GM23338 (cell line): ENCODE measurements at regions not wholly inside any gene's neighbourhood (a gene's known extent, or its start where the extent isn't known, plus 50 kb on each side); places are given as distances from the start of the nearest gene placed in this dataset.

Experiments
- ATAC-seq: fragments of 200-7000 bp; cut with Tn5 transposase; 3 replicates; pipeline ENCODE4 v1.9.1; 2020
- DNase-seq: peaks from one replicate; pipeline ENCODE4 v3.0.0-alpha.2; 2015; ENCODE audit warnings: low spot score
- H2AFZ ChIP-seq: fragments of 200-600 bp; sonication (generic); 2 replicates; pipeline ENCODE4 v1.8.0; 2016; ENCODE audit warnings: antibody characterized with exemption, mild to moderate bottlenecking, moderate library complexity
- H3F3A ChIP-seq: fragments of 200-600 bp; sonication (generic); replicated peaks from 2 replicates; pipeline ENCODE4 v1.8.0; 2017; ENCODE audit warnings: antibody characterized with exemption, mixed run types, low read depth
- H3K27ac ChIP-seq: fragments of 200-600 bp; sonication (generic); 2 replicates; pipeline ENCODE4 v1.6.1; 2016; ENCODE audit warnings: low read depth
- H3K27me3 ChIP-seq: fragments of 200-600 bp; sonication (generic); 2 replicates; pipeline ENCODE4 v1.8.0; 2016; ENCODE audit warnings: mild to moderate bottlenecking, mixed run types, moderate library complexity; ENCODE audit not compliant: insufficient read depth
- H3K36me3 ChIP-seq: fragments of 200-600 bp; sonication (generic); 2 replicates; pipeline ENCODE4 v1.8.0; 2016; ENCODE audit warnings: mild to moderate bottlenecking; ENCODE audit not compliant: insufficient read depth
- H3K4me1 ChIP-seq: fragments of 200-600 bp; sonication (generic); 2 replicates; pipeline ENCODE4 v1.8.0; 2016; ENCODE audit warnings: mild to moderate bottlenecking, moderate library complexity; ENCODE audit not compliant: insufficient read depth
- H3K4me2 ChIP-seq: fragments of 200-600 bp; sonication (generic); 2 replicates; pipeline ENCODE4 v1.7.1; 2017; ENCODE audit warnings: mixed run types
- H3K4me3 ChIP-seq: fragments of 200-600 bp; sonication (generic); 2 replicates; pipeline ENCODE4 v1.6.1; 2016; ENCODE audit warnings: mixed run types
- H3K79me2 ChIP-seq: fragments of 200-600 bp; sonication (generic); replicated peaks from 2 replicates; pipeline ENCODE4 v1.8.0; 2017; ENCODE audit warnings: mild to moderate bottlenecking; ENCODE audit not compliant: insufficient read depth
- H3K9me2 ChIP-seq: fragments of 200-600 bp; sonication (generic); 2 replicates; pipeline ENCODE4 v1.8.0; 2017; ENCODE audit not compliant: insufficient read depth
- H4K20me1 ChIP-seq: fragments of 200-600 bp; sonication (generic); replicated peaks from 2 replicates; pipeline ENCODE4 v1.8.0; 2017; ENCODE audit warnings: mild to moderate bottlenecking; ENCODE audit not compliant: insufficient read depth
- H3K27ac Mint-ChIP-seq: 2 replicates; pipeline ENCODE4 v1.8.0; 2020; ENCODE audit warnings: inconsistent platforms, mild to moderate bottlenecking, moderate library complexity, mixed read lengths
- H3K27me3 Mint-ChIP-seq: 3 replicates; pipeline ENCODE4 v1.8.0; 2022; ENCODE audit warnings: low read depth, mild to moderate bottlenecking, moderate library complexity, mixed read lengths, inconsistent platforms; ENCODE audit not compliant: insufficient read depth, poor library complexity
- H3K36me3 Mint-ChIP-seq: 3 replicates; pipeline ENCODE4 v1.8.0; 2021; ENCODE audit warnings: low read depth, mild to moderate bottlenecking, inconsistent platforms, moderate library complexity, mixed read lengths
- H3K4me1 Mint-ChIP-seq: 3 replicates; pipeline ENCODE4 v1.8.0; 2020; ENCODE audit warnings: mild to moderate bottlenecking, inconsistent platforms, mixed read lengths
- H3K4me3 Mint-ChIP-seq: 3 replicates; pipeline ENCODE4 v1.8.0; 2021; ENCODE audit warnings: moderate library complexity, mild to moderate bottlenecking, inconsistent platforms, mixed read lengths
- H3K9me3 Mint-ChIP-seq: 3 replicates; pipeline ENCODE4 v1.8.0; 2020; ENCODE audit warnings: moderate library complexity, mild to moderate bottlenecking, inconsistent platforms, mixed read lengths
- CREB1 ChIP-seq: fragments of 250-450 bp; sonication (Bioruptor Pico); IDR thresholded peaks from 2 replicates; pipeline ENCODE4 v1.5.0; 2020; ENCODE audit warnings: low read depth, mild to moderate bottlenecking, moderate library complexity
- EZH2 ChIP-seq: fragments of 200-600 bp; sonication (generic); IDR thresholded peaks from one replicate; pipeline ENCODE4 v1.8.0; 2017; ENCODE audit warnings: antibody characterized with exemption, mild to moderate bottlenecking, low read depth; ENCODE audit not compliant: unreplicated experiment
- EZH2phosphoT487 ChIP-seq: fragments of 200-600 bp; sonication (generic); IDR thresholded peaks from one replicate; pipeline ENCODE4 v1.8.1; 2018; ENCODE audit warnings: antibody characterized with exemption; ENCODE audit not compliant: unreplicated experiment
- JUNB ChIP-seq: IDR thresholded peaks from one replicate; pipeline ENCODE4 v1.6.1; 2016; ENCODE audit warnings: antibody characterized with exemption; ENCODE audit not compliant: unreplicated experiment
- NANOG ChIP-seq: IDR thresholded peaks from 2 replicates; pipeline ENCODE4 v1.6.1; 2016; ENCODE audit warnings: antibody characterized with exemption, borderline replicate concordance
- POLR2AphosphoS5 ChIP-seq: IDR thresholded peaks from 2 replicates; pipeline ENCODE4 v1.6.1; 2016; ENCODE audit warnings: antibody characterized with exemption, low read depth
- STAT1 ChIP-seq: IDR thresholded peaks from one replicate; pipeline ENCODE4 v1.6.1; 2016; ENCODE audit warnings: antibody characterized with exemption; ENCODE audit not compliant: unreplicated experiment
- ZNF114 ChIP-seq: fragments of 250-450 bp; sonication (Bioruptor Pico); IDR thresholded peaks from 2 replicates; pipeline ENCODE4 v1.5.0; 2020; ENCODE audit warnings: mild to moderate bottlenecking, moderate library complexity
- ZNF331 ChIP-seq: fragments of 250-450 bp; sonication (Bioruptor Pico); IDR thresholded peaks from 2 replicates; pipeline ENCODE4 v1.5.0; 2020; ENCODE audit warnings: low read depth, mild to moderate bottlenecking, moderate library complexity
- TF ChIP-seq, protein P1 (sequence below): fragments of 250-450 bp; sonication (Bioruptor Pico); IDR thresholded peaks from 2 replicates; pipeline ENCODE4 v1.5.0; 2020; ENCODE audit warnings: mild to moderate bottlenecking, moderate library complexity
- TF ChIP-seq, protein P2 (sequence below): IDR thresholded peaks from 2 replicates; pipeline ENCODE4 v1.6.1; 2016; ENCODE audit warnings: antibody characterized with exemption
- TF ChIP-seq, protein P3 (sequence below): IDR thresholded peaks from one replicate; pipeline ENCODE4 v1.6.1; 2018; ENCODE audit warnings: antibody characterized with exemption; ENCODE audit not compliant: unreplicated experiment
- TF ChIP-seq, protein P4 (sequence below), 2 experiments: fragments of 200-600 bp in 1 of 2; sonication (generic) in 1 of 2; conservative IDR thresholded peaks; 2 replicates each; pipeline versions ENCODE4 v1.5.1 to v1.6.1; 2016 to 2017; ENCODE audit warnings: antibody characterized with exemption in 2 of 2, low read depth in 2 of 2, mild to moderate bottlenecking in 2 of 2, moderate library complexity in 1 of 2

GRCh38 chr13:50382951-50383350 is 367.7 kb downstream of the KCNRG start:
- H3K27ac ChIP-seq, result no peak overlapping the region
- peaks cover 50% of the 10 kb centered on the region for H3K4me1 Mint-ChIP-seq
- no peak overlapping the region for H3K27ac Mint-ChIP-seq
- DNase-seq (no peak), ATAC-seq (no peak)
- peaks cover 26% of the 10 kb centered on the region for H3K9me3 Mint-ChIP-seq
- H3F3A ChIP-seq, result 0 out of 2 replicates have a peak, but pooled peaks cover 4% of the 10 kb centered on the region
- H3K36me3 Mint-ChIP-seq, result peaks cover 27% of the 10 kb centered on the region
- no peaks in the 10 kb centered on the region for H4K20me1 ChIP-seq
- H3K4me2 ChIP-seq, result no peak overlapping the region
- no peak overlapping the region for H3K4me3 Mint-ChIP-seq
- H3K4me1 ChIP-seq, result peaks cover 36% of the 10 kb centered on the region
- H3K27me3 Mint-ChIP-seq, result peaks cover under 1% of the 10 kb centered on the region
- TF ChIP-seq POLR2AphosphoS5 (no peak), EZH2 (no peak), JUNB (no peak), CREB1 (no peak), NANOG (no peak), ZNF114 (CRISPR knock-in tag) (no peak), STAT1 (no peak), ZNF331 (CRISPR knock-in tag) (no peak), EZH2phosphoT487 (no peak)
- TF ChIP-seq, protein P1, sequence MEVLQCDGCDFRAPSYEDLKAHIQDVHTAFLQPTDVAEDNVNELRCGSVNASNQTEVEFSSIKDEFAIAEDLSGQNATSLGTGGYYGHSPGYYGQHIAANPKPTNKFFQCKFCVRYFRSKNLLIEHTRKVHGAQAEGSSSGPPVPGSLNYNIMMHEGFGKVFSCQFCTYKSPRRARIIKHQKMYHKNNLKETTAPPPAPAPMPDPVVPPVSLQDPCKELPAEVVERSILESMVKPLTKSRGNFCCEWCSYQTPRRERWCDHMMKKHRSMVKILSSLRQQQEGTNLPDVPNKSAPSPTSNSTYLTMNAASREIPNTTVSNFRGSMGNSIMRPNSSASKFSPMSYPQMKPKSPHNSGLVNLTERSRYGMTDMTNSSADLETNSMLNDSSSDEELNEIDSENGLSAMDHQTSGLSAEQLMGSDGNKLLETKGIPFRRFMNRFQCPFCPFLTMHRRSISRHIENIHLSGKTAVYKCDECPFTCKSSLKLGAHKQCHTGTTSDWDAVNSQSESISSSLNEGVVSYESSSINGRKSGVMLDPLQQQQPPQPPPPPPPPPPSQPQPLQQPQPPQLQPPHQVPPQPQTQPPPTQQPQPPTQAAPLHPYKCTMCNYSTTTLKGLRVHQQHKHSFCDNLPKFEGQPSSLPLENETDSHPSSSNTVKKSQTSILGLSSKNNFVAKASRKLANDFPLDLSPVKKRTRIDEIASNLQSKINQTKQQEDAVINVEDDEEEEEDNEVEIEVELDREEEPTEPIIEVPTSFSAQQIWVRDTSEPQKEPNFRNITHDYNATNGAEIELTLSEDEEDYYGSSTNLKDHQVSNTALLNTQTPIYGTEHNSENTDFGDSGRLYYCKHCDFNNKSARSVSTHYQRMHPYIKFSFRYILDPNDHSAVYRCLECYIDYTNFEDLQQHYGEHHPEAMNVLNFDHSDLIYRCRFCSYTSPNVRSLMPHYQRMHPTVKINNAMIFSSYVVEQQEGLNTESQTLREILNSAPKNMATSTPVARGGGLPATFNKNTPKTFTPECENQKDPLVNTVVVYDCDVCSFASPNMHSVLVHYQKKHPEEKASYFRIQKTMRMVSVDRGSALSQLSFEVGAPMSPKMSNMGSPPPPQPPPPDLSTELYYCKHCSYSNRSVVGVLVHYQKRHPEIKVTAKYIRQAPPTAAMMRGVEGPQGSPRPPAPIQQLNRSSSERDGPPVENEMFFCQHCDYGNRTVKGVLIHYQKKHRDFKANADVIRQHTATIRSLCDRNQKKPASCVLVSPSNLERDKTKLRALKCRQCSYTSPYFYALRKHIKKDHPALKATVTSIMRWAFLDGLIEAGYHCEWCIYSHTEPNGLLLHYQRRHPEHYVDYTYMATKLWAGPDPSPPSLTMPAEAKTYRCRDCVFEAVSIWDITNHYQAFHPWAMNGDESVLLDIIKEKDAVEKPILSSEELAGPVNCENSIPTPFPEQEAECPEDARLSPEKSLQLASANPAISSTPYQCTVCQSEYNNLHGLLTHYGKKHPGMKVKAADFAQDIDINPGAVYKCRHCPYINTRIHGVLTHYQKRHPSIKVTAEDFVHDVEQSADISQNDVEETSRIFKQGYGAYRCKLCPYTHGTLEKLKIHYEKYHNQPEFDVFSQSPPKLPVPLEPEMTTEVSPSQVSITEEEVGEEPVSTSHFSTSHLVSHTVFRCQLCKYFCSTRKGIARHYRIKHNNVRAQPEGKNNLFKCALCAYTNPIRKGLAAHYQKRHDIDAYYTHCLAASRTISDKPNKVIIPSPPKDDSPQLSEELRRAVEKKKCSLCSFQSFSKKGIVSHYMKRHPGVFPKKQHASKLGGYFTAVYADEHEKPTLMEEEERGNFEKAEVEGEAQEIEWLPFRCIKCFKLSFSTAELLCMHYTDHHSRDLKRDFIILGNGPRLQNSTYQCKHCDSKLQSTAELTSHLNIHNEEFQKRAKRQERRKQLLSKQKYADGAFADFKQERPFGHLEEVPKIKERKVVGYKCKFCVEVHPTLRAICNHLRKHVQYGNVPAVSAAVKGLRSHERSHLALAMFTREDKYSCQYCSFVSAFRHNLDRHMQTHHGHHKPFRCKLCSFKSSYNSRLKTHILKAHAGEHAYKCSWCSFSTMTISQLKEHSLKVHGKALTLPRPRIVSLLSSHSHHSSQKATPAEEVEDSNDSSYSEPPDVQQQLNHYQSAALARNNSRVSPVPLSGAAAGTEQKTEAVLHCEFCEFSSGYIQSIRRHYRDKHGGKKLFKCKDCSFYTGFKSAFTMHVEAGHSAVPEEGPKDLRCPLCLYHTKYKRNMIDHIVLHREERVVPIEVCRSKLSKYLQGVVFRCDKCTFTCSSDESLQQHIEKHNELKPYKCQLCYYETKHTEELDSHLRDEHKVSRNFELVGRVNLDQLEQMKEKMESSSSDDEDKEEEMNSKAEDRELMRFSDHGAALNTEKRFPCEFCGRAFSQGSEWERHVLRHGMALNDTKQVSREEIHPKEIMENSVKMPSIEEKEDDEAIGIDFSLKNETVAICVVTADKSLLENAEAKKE, result no peak
- TF ChIP-seq, protein P2, sequence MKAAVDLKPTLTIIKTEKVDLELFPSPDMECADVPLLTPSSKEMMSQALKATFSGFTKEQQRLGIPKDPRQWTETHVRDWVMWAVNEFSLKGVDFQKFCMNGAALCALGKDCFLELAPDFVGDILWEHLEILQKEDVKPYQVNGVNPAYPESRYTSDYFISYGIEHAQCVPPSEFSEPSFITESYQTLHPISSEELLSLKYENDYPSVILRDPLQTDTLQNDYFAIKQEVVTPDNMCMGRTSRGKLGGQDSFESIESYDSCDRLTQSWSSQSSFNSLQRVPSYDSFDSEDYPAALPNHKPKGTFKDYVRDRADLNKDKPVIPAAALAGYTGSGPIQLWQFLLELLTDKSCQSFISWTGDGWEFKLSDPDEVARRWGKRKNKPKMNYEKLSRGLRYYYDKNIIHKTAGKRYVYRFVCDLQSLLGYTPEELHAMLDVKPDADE, result no peak
- TF ChIP-seq, protein P3, sequence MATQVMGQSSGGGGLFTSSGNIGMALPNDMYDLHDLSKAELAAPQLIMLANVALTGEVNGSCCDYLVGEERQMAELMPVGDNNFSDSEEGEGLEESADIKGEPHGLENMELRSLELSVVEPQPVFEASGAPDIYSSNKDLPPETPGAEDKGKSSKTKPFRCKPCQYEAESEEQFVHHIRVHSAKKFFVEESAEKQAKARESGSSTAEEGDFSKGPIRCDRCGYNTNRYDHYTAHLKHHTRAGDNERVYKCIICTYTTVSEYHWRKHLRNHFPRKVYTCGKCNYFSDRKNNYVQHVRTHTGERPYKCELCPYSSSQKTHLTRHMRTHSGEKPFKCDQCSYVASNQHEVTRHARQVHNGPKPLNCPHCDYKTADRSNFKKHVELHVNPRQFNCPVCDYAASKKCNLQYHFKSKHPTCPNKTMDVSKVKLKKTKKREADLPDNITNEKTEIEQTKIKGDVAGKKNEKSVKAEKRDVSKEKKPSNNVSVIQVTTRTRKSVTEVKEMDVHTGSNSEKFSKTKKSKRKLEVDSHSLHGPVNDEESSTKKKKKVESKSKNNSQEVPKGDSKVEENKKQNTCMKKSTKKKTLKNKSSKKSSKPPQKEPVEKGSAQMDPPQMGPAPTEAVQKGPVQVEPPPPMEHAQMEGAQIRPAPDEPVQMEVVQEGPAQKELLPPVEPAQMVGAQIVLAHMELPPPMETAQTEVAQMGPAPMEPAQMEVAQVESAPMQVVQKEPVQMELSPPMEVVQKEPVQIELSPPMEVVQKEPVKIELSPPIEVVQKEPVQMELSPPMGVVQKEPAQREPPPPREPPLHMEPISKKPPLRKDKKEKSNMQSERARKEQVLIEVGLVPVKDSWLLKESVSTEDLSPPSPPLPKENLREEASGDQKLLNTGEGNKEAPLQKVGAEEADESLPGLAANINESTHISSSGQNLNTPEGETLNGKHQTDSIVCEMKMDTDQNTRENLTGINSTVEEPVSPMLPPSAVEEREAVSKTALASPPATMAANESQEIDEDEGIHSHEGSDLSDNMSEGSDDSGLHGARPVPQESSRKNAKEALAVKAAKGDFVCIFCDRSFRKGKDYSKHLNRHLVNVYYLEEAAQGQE, result no peak
- TF ChIP-seq, protein P4, sequence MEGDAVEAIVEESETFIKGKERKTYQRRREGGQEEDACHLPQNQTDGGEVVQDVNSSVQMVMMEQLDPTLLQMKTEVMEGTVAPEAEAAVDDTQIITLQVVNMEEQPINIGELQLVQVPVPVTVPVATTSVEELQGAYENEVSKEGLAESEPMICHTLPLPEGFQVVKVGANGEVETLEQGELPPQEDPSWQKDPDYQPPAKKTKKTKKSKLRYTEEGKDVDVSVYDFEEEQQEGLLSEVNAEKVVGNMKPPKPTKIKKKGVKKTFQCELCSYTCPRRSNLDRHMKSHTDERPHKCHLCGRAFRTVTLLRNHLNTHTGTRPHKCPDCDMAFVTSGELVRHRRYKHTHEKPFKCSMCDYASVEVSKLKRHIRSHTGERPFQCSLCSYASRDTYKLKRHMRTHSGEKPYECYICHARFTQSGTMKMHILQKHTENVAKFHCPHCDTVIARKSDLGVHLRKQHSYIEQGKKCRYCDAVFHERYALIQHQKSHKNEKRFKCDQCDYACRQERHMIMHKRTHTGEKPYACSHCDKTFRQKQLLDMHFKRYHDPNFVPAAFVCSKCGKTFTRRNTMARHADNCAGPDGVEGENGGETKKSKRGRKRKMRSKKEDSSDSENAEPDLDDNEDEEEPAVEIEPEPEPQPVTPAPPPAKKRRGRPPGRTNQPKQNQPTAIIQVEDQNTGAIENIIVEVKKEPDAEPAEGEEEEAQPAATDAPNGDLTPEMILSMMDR (conservative IDR thresholded peaks at IDR 0.05; ENCODE audit: low read depth in 2 of 2), result no peak
- H3K27me3 ChIP-seq, result no peaks in the 10 kb centered on the region
- no peaks in the 10 kb centered on the region for H3K79me2 ChIP-seq
- H2AFZ ChIP-seq, result no peak overlapping the region
- no peak overlapping the region for H3K4me3 ChIP-seq
- peaks cover 12% of the 10 kb centered on the region; the same call in 1 of the 2 replicates for H3K9me2 ChIP-seq
- H3K36me3 ChIP-seq, result no peaks in the 10 kb centered on the region; the same call in 1 of the 2 replicates
